Stimulated activated CD8-positive, alpha-beta memory T cell treated with anti-CD3 and anti-CD28 coated beads, Interleukin-4, amount 100 ng/mL, for 24 hours (primary cell): ENCODE measurements at regions not wholly inside any gene's neighbourhood (a gene's known extent, or its start where the extent isn't known, plus 50 kb on each side); places are given as distances from the start of the nearest gene placed in this dataset.
"Not testable (repeated sequence)": the region's sequence is repeated elsewhere in the genome, so short reads cannot be mapped to it uniquely, and the experiment has no call there.

ENCODE experiments used
- DNase-seq: peaks from one replicate; pipeline ENCODE4 v3.0.0-alpha.2; 2020; ENCODE audit warnings: low read depth

DNA sequence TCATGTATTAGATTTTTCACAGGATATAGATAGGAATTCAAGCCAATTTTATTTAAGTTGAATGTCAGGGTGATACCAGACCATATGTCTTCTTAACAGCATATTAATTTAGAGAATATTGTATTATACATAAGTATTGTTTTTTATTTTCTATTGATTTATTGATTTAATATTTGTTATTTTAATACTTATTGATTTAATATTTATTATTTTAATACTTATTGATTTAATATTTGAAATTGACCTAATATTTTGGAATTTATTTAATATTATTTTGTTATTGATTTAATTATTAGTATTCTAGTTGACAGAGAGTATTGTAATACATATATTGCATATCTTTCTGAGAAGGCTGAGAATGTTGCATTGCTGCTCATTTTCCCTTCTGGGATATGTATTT is 1411.8 kb upstream of the ACO1 start:
- DNase-seq = no peak

DNA sequence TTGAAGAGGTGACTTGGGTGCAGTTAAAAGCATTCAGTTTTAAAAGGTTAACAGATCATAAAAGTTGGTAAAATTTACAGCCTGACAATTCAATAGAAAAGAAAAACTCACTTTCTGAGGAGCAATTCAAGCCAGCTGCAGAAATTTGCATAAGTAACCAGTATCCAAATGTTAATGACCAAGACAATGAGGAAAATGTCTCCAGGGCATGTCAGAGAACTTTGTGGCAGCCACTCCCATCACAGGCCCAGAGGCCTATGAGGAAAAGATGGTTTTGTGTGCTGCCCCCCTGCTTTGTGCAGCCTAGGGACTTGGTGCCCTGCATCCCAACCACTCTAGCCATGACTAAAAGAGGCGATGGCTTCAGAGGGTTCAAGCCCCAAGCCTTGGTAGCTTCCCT is 1406.5 kb upstream of the ACO1 start:
- no peak for DNase-seq

DNA sequence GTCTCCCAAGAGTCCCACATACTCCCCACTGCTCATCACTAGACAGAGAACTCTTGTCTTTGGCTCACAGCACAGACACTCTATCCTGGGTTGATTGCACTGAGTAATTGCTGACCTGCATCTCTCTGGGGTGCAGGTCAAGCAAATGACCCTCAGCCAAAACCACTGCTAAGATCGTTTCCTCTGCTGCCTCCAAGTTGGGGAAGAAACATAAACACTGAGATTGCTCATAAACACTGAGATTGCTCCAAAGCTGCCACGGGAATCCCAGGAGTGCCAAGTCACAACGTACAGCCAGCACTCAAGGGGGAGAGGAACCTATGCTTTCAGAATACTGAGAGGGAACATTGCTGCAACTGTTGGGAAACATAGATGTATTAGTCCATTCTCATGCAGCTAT is 1402.1 kb upstream of the ACO1 start:
- DNase-seq = no peak

DNA sequence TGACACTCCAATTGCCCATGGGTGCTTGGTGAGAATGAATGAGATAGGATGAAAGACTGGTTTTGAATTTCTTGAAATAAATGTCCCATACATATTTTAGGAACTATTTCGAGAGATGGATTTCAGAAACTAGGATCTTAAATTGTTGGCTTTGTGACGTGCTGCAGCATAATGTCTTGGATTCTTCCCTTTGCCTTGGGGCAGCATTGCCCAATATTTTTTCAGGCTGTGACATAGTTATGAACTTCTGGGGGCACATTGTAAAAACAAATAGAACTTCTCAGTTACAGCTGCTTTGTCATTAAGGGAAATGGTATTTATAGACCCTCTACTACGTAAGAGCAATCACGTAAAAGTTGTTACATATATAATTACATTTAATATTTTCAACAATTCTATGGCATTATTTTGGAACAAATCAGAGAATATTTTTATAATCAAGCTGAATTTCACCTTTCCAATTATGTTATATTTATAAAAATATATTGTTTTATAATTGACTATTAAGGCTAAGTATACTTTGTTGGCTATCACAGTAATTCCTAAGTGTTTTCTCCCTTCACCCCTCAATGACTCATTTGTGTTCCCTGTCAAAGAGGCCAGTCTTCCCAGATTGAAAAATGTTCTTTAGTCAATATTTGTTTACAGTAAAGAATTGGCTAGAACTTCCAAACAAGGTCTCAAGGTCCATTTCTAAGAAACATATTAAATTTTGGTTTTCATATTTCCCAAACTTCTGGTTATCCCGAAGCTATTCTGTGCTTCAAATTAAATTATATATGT is 1388.3 kb upstream of the ACO1 start:
- no peak for DNase-seq

DNA sequence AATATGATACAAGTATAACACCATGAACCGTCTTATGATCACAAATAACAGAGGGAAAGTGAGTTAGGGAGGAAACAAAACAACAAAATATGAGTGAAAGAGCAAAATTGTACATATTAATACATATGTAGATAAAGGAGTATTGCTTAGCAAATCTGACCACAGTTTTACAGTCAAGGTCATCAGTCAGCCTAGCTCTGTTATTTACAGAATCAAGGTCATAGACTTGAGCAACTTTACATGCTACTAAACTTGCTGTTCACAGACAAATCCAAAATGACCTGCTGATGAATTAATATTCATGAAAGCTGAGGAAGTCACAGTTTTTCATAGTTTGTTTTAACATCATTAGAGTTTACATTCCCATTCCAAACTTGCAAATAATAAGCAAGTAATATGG is 1387.7 kb upstream of the ACO1 start:
- no peak for DNase-seq

DNA sequence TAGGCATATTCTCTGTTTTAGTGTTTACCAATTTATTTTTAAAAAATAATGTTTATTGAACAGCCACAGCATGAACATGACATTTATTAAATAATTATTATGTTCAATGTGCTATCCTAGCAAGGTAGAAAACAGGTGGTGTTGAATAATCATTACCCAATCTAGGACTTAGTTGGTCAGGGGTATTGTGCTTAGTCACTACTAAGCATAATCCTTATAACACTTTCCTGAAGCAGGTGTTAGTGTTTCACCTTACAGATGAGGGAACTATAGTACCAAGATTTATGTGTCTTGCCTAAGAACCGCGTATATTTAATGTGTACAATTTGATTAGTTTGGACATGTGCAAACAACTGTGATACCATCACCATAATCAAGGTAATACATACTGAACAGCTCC is 1387.2 kb upstream of the ACO1 start:
- DNase-seq = no peak

DNA sequence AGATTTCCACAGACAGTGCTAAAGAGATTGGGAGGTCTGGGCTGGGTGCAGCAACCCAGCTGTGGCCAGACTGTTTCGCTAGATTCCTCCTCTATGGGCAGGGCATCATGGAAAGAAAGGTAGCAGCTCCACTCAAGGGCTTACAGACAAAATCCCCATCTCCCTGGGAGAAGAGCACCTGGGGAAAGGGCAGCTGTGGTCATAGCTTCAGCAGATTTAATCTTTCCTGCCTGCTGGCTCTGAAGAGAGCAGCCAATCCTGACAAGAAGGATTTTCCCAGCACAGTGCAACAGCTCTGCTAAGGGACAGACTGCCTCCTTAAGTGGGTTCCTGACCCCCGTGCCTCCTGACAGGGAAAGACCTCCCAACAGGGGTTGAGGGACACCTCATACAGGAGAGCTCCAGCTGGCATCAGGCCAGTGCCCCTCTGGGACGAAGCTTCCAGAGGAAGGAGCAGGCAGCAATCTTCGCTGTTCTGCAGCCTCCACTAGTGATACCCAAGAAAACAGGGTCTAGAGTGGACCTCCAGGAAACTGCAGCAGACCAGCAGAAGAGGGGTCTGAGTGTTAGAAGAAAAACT is 1379.3 kb upstream of the ACO1 start:
- DNase-seq = no peak

DNA sequence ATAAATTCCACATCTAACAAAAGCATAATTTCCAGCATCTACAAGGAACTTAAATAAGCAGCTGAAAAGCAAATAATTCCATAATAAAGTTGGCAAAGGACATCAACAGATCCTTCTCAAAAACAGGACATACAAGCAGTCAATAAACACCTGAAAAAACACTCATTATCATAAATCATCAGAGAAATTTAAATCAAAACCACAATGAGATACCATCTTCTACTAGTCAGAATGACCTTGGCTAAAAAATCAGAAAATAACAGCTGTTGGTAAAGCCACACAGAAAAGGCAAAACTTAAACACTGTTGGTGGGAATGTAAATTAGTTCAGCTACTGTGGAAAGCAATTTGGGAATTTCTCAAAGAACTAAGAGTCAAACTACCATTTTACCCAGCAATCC is 1371.1 kb upstream of the ACO1 start:
- DNase-seq = no peak

DNA sequence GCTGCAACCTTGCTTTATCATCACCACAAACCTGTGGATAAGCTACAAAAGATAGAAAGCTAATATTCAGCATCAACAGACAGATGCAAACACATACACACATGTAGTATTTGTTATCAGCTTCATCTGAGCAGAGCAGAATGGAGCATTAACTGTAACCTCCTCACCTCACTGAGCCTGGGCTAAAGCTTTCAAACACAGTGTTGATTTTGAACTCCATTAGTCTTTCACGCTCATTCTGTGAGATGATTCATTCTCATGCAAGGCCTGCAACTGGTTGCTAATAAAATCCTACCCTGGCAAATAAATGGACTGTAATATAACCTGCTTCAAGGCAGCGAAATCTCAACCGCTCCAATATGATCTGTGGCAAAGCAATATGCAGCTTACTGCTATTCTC is 1360.6 kb upstream of the ACO1 start:
- DNase-seq = no peak

DNA sequence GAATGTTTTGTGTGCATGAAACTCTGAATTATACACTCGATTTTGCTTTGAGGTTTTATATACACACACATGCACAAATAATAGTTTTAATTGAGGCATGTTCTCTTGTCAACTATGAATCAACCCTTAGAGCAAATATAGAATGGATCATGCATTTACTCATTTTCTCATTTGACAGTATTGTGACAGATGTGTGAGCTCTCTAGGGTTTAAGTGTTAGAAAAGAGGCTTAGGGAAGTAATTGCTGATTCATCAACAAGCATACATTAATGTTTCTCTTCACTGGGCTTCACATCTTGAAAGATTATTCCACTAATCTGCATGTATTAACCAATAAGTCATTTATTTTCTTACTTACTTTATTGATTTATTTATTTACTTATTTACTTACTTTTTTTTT is 1356.8 kb upstream of the ACO1 start:
- no peak for DNase-seq

DNA sequence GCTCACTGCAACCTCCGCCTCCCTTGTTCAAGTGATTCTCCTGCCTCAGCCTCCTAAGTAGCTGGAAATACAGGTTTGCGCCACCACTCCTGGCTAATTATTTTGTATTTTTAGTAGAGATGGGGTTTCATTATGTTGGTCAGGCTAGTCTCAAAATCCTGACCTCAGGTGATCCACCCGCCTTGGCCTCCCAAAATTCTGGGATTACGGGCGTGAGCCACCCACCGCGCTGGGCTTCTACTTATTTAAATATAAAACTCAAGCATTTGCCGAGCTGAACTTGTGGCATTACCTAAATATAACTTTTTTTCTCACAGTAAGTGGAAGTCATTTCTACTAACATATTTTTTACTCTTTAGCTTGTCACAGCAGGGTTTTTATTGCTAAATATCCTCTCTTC is 1356.3 kb upstream of the ACO1 start:
- DNase-seq = no peak

DNA sequence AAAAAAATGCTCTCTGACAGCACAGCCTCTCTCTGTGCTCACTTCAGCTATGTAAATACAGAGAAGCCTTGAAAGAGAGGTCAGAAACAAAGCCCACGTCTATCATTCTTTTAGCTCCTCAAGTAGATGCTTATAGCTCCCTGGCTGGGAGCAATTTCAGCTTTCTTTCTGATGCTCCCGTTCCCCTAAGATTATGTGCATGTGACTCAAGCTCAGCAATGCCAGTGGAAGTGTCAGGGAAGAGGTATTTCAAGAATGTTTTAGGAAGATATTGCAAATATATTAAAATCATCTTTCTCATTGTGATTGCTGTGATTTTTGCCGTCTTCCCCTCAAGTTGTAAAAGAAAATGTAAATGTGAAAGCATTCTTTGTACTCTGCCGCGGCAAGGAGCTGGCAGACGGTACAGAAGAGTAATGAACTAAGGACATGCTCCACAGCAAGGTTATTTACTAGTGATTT is 1353.7 kb upstream of the ACO1 start:
- no peak for DNase-seq

DNA sequence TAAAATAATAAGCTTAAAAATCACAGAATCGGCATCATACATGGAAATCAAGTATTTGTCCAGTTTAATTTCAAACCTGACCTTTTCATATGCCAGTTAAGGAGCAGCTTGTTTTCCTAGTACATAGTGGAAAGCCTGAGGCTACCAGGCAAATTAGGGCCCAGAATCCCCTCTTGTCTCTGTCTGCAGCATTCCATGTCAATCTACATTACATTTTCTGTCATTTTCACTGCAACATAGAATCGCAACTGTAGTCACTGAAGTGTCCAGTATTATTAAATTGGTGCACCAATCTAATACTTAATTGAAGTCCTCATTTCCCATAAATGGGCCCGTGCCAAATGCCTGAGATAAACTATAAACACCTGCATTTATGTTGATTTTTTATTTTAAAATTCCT is 1352.2 kb upstream of the ACO1 start:
- no peak for DNase-seq

DNA sequence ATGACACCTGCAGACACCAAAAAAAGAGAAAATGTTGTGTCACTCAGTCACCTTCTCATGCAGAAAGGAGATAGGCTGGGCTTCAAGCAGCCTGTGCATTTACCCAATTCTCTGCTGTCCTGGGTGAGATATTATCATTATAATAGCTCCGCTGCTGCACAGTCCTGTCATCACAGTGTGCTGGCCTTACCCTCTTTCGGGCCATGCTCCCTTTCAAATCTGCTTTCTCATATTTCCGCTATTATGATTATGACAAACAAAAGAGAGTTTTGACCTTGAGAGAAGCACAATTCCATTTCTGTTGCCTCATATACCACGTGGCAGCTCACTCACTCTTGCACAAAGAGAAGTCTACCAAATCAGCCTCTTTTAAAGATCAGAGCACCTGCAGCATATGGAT is 1350.1 kb upstream of the ACO1 start:
- DNase-seq = no peak

DNA sequence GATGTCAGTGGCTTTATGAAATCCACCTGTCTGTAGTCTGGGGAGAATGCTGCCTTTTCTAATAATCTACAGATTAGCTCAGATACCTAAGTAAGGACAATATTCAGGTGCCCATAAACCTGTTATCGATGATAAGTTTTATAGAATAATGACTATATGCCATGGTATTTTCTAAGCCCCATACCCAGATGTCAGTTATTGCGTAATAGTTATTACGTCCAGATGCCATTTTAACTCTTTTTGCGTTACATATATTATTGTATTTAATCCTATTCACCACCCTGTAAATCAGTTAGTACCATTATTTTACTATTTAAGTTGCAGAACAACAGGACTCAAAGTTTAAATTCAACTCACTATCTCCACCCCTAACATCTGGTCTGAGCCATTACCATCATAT is 1343.9 kb upstream of the ACO1 start:
- DNase-seq = no peak

DNA sequence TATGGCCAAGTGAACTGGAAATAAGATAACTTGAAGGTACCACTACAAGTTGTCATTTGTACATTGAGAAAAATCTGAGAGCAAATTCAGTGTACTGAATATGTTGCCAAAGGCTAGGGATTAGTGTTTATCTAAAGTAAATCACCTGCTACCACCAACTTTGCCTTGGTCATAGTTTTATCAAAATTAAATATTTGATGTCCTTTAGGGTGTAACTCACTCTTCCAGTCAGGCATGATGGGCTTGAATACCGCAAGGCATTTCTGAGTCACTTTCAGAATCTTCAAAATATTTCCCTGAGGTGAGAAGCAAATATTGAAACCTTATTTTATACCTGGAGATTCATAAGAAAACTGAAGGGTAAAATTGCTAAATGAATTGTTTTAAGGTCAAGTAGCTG is 1338.6 kb upstream of the ACO1 start:
- DNase-seq = no peak

DNA sequence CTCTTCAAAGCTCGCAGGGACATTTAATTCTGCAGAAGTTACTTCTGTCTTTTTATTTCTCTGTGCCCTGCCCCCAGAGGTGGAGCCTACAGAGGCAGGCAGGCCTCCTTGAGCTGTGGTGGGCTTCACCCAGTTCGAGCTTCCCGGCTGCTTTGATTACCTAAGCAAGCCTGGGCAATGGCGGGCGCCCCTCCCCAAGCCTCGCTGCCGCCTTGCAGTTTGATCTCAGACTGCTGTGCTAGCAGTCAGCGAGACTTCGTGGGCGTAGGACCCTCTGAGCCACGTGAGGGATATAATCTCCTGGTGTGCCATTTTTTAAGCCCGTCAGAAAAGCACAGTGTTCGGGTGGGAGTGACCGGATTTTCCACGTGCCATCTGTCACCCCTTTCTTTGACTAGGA is 1322.9 kb upstream of the ACO1 start:
- DNase-seq = not testable (repeated sequence)

DNA sequence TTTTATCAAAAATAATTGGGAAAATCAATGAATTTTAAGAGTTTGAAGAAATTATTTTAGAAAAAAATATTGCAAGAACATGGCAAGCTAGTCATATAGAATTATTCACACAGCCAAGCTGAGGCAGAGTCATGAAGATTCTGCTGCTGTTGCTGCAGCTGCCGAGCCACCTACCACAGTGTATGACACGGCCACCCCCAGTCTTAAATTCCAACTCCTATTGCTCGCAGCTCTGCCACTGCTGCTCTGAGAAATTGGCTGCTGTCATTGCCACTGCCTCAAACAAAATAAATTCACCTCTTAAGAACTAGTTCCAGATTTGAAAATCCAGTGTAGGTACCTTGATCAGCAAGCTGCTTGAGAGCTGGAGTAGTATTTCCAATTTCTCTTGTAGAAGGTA is 1318.8 kb upstream of the ACO1 start:
- no peak for DNase-seq

DNA sequence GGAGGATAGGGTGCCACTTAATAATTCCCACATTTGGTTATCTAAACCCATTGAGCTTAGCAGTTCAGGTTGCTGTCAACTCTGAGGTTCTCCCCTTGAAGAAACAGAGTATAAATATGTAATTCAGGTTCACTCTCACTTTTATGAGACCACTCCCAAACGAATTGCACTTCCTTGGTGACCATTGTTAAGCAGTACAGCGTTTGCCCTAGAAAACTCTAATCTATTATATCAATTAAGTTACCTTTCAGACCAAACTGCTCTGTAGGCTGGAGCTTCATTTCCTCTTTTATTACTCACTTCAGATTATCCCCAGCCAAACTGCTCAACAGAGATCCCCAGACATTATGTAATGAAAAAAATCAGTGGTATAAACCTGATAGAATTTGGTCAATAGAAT is 1317.0 kb upstream of the ACO1 start:
- DNase-seq = no peak

DNA sequence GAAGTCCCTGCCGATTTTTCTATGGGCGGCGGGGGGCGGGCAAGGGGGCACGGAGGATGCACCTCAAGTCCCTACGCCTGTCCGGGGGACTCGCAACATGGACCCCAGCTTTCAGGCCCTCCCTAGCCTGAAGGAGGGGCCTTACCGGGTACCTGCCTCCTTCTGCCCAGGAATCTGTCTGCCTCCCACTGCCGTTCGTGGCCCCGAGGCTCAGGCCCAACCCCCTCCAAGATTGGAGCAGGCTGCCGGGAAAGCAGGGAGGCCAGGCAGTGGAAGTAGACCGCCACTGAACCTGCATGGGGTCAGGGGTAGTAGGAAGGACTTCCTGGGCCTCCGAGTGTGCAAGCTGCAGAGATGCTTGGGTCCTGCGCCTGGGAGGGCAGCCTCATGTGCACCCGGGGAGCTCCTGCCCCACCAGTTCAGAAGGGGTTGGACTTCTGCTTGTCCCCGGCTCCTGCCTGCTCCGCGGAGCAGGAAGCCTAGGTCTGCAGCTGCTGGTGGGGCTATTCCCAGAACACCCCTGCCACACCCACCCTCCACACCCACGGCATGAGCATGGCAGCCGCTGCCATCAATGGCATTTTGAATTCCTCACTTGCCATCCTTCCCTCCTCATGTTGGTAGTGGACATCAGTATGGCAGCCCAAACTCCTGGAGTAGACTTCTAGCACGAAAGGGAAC is 1312.7 kb upstream of the ACO1 start:
- DNase-seq = no peak

DNA sequence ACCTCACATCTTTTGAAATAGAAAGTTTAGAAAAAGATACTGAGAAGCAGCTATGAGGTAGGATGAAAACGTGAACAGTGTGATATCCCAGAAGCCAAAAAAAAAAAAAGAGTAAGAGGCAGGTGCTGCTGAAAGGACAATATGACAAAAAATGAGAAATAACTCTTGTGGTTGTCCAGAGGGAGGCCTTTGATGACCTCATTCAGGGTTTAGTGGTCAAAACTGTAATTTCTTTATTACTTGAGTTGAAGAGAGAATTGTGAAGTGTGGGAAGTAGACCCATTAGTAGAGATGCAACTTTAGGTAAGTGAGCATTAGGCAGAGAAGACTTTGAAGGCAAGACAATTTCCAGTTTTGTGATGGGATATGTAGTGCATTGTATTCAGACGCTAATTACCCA is 1306.3 kb upstream of the ACO1 start:
- no peak for DNase-seq

DNA sequence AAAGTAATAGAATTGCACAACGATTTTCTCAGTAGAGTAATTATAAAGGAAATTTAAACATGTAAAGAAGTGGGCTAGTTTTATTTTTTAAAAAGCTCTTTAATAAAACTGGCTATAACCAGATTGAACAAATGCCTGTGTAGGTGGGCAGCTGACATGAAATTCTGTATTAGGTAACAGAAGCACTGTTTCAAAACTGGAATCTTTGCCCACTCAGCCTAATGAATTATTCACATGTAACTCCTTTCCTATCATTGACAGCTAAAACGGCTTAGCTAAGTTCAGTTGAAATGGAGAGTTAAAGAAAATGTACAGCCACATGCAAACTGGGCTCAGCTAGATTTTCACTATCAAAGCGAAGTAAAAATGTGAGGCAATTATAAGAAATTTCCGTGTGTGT is 1300.1 kb upstream of the ACO1 start:
- DNase-seq = no peak

DNA sequence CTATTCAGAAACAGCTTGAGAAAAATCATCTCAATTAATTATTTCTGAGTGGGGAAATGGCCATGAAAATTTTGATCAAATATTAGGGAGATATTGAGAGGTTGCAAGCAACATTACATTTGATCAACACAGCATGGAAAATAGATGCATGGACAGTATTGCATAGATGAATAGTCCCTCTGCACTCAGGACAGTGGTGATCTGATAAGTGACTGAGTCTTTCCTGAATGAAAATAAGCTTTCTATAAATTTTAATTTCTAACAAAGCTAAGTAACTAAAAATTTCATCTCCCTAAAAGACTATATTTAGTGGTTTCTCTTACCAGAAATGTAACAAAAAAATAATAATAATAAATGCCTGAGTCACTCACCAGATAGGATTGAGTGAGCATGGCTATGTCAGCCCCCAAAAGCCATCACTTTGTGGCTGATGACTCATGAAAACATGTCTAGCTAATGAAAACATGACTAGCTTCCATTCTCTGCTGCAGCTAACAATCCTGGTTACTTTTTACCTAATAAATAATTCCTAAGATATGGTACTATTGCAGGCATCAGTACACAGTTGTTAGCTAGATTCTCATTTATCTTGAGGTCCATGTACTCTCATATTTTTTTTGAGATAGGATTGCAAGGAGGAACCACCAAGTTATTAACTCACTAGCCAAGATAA is 1294.8 kb upstream of the ACO1 start:
- no peak for DNase-seq
